Skeletal muscle cell (primary cell): ENCODE measurements at regions not wholly inside any gene's neighbourhood (a gene's known extent, or its start where the extent isn't known, plus 50 kb on each side); places are given as distances from the start of the nearest gene placed in this dataset.
"Not testable (repeated sequence)": the region's sequence is repeated elsewhere in the genome, so short reads cannot be mapped to it uniquely, and the experiment has no call there.

Experiments
- DNase-seq: peaks from one replicate; pipeline ENCODE4 v3.0.0-alpha.2; 2010; ENCODE audit warnings: low read depth
- H3K4me3 ChIP-seq: 2 replicates; pipeline ENCODE4 v1.5.1; 2011; ENCODE audit warnings: low read depth, mild to moderate bottlenecking, control low read depth, low read length, moderate library complexity

GRCh38 chr6:101090281-101090680, 209.2 kb upstream of the ASCC3 start:
- DNase-seq = no peak
- H3K4me3 ChIP-seq = no peak overlapping the region

GRCh38 chr6:101098605-101099004, 217.5 kb upstream of the ASCC3 start:
- H3K4me3 ChIP-seq, DNase-seq: not testable (repeated sequence)

GRCh38 chr6:101102702-101103101, 221.6 kb upstream of the ASCC3 start:
- H3K4me3 ChIP-seq = no peak overlapping the region
- no peak for DNase-seq

- H3K4me3 ChIP-seq = no peak overlapping the region
- DNase-seq = no peak
Observed at GRCh38 chr6:101108286-101108685, 227.2 kb upstream of the ASCC3 start.

GRCh38 chr6:101110814-101111213, 229.7 kb upstream of the ASCC3 start:
- no peak overlapping the region for H3K4me3 ChIP-seq
- DNase-seq = no peak

- no peak for DNase-seq
- no peak overlapping the region for H3K4me3 ChIP-seq
Observed at GRCh38 chr6:101113468-101114260, 232.5 kb upstream of the ASCC3 start.

GRCh38 chr6:101114703-101115102, 233.6 kb upstream of the ASCC3 start:
- no peak for DNase-seq
- no peak overlapping the region for H3K4me3 ChIP-seq

- DNase-seq = no peak
Observed at GRCh38 chr6:101116337-101116736, 235.2 kb upstream of the ASCC3 start.

GRCh38 chr6:101117393-101118135, 236.4 kb upstream of the ASCC3 start:
- H3K4me3 ChIP-seq = no peak overlapping the region
- no peak for DNase-seq

More at GRCh38 chr6:101116337-101116736, 235.2 kb upstream of the ASCC3 start:
- no peak overlapping the region for H3K4me3 ChIP-seq

- no peak overlapping the region for H3K4me3 ChIP-seq
Observed at GRCh38 chr6:101118136-101118396, 236.9 kb upstream of the ASCC3 start.

GRCh38 chr6:101120747-101121146, 239.6 kb upstream of the ASCC3 start:
- DNase-seq = no peak
- H3K4me3 ChIP-seq = no peak overlapping the region

More at GRCh38 chr6:101118136-101118396, 236.9 kb upstream of the ASCC3 start:
- DNase-seq = no peak

GRCh38 chr6:101125380-101125971, 244.3 kb upstream of the ASCC3 start:
- no peak for DNase-seq
- H3K4me3 ChIP-seq = no peak overlapping the region

GRCh38 chr6:101126501-101126900, 245.4 kb upstream of the ASCC3 start:
- DNase-seq = no peak
- H3K4me3 ChIP-seq = no peak overlapping the region

GRCh38 chr6:101129851-101130250, 248.7 kb upstream of the ASCC3 start:
- no peak for DNase-seq
- H3K4me3 ChIP-seq = no peak overlapping the region

GRCh38 chr6:101146389-101146788, 247.1 kb upstream of the GRIK2 start:
- H3K4me3 ChIP-seq = no peak overlapping the region
- no peak for DNase-seq

- no peak overlapping the region for H3K4me3 ChIP-seq
- DNase-seq = no peak
Observed at GRCh38 chr6:101150226-101150625, 243.3 kb upstream of the GRIK2 start.

GRCh38 chr6:101157638-101158037, 235.9 kb upstream of the GRIK2 start:
- DNase-seq, H3K4me3 ChIP-seq: not testable (repeated sequence)

- H3K4me3 ChIP-seq = no peak overlapping the region
- DNase-seq = no peak
Observed at GRCh38 chr6:101163611-101164010, 229.9 kb upstream of the GRIK2 start.

- no peak overlapping the region for H3K4me3 ChIP-seq
- no peak for DNase-seq
Observed at GRCh38 chr6:101167638-101168037, 225.9 kb upstream of the GRIK2 start.

GRCh38 chr6:101171049-101171448, 222.5 kb upstream of the GRIK2 start:
- H3K4me3 ChIP-seq, DNase-seq: not testable (repeated sequence)

GRCh38 chr6:101178748-101179147, 214.8 kb upstream of the GRIK2 start:
- no peak for DNase-seq
- H3K4me3 ChIP-seq = no peak overlapping the region
